Peyer's patch (tissue), 4 donors: ENCODE measurements at regions not wholly inside any gene's neighbourhood (a gene's known extent, or its start where the extent isn't known, plus 50 kb on each side); places are given as distances from the start of the nearest gene placed in this dataset.

ENCODE experiments used
- CTCF ChIP-seq, 6 experiments: fragments of 450-650 bp in 4 of 6; fragments of 200-600 bp in 2 of 6; sonication (generic) in 1 of 6; IDR thresholded peaks; one replicate each; pipeline ENCODE4 v1.5.1; 2017 to 2019; ENCODE audit warnings: antibody characterized with exemption in 6 of 6, mild to moderate bottlenecking in 3 of 6, moderate library complexity in 1 of 6
- POLR2A ChIP-seq, 2 donors: fragments of 450-650 bp; IDR thresholded peaks; one replicate each; pipeline ENCODE4 v1.5.1; 2017; ENCODE audit warnings: antibody characterized with exemption in 2 of 2, mild to moderate bottlenecking in 2 of 2, moderate library complexity in 2 of 2

DNA sequence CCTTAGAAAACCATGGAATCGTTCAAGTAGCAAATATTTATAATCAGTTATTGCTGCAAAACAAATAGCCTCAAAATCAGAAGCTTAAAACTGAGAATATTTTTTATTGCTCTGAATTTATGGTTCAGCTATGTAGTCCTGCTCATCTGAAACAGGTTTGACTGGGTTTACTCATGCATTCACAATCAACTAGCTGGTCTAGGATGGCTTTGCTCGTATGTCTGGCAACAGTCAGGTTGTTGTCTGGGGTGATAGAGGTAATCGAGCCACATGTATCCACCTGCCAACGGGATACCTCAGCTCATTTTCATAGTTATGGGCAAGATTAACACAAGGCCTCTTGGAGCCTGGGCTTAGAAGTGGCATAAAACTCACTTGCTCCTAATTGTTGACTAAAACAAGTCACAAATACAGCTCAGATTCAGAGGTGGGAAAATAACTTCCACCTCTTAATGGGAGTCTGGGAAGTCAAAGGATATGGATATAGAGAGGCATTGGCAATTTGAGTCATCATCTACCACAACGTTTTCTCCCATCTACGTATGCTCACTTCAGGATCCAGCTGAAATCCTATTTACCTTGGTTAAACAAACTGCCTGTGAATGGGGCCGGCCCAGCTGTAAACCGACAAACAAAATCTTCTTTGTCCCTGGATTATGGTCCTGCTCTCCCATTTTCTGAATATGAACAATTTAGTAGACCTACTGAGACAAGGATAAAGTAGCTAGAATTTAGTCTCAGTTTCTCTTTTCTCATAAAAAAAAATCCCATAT, 54.5 kb upstream of the TENT5A start:
- TF ChIP-seq CTCF (IDR thresholded peaks at IDR 0.05), result no peak
- no peak for TF ChIP-seq POLR2A (IDR thresholded peaks at IDR 0.05)
